ENCODE measurements at regions not wholly inside any gene's neighbourhood (a gene's known extent, or its start where the extent isn't known, plus 50 kb on each side); places are given as distances from the start of the nearest gene placed in this dataset.
A peak's percentile ranks its signal among the peaks of the same experiment; 100 is the strongest.

DNA sequence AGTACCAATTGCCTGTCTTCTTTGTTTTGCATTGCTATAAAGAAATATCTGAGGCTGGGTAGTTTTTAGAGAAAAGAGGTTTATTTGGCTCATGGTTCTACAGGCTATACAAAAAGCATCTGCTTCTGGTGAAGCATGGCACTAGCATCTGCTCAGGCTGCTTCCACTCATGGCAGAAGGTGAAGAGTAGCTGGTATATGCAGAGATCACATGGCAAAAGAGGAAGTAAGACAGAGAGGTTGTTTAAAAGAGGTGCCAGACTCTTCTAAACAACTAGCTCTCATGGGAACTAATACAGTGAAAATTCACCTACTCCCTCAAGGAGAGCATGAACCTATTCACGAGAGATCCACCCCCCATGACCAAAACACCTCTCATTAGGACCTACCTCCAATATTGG lies 56.7 kb upstream of the GUCA2B start:
- no peak for DNase-seq (ENCODE audit: low read depth)
- no peak overlapping the region for H3K4me3 ChIP-seq (ENCODE audit: control insufficient read depth, low read depth, low read length)
- TF ChIP-seq, protein P1, sequence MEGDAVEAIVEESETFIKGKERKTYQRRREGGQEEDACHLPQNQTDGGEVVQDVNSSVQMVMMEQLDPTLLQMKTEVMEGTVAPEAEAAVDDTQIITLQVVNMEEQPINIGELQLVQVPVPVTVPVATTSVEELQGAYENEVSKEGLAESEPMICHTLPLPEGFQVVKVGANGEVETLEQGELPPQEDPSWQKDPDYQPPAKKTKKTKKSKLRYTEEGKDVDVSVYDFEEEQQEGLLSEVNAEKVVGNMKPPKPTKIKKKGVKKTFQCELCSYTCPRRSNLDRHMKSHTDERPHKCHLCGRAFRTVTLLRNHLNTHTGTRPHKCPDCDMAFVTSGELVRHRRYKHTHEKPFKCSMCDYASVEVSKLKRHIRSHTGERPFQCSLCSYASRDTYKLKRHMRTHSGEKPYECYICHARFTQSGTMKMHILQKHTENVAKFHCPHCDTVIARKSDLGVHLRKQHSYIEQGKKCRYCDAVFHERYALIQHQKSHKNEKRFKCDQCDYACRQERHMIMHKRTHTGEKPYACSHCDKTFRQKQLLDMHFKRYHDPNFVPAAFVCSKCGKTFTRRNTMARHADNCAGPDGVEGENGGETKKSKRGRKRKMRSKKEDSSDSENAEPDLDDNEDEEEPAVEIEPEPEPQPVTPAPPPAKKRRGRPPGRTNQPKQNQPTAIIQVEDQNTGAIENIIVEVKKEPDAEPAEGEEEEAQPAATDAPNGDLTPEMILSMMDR (IDR thresholded peaks at IDR 0.05; ENCODE audit: control insufficient read depth, insufficient read depth, low read depth, low read length, missing control alignments): no peak

DNA sequence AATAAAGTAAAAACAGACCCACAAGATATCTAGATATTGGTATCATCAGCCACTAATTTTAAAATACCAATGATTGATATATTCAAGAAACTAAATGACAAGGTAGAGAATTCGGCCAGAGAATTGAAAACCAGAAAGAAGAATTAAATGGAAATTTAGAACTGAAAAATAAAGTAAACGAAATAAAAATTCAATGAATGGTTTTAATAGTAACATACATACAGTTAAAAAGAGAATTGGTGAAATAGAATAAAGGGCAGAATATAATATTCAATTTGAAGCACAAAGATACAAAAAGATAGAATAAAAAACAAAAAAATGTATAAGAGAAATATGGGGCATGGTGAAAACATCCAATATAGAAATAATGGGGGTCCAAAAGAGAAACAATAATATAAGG lies 64.0 kb upstream of the GUCA2B start:
- no peak overlapping the region for H3K4me3 ChIP-seq (ENCODE audit: control insufficient read depth, low read depth, low read length)
- DNase-seq (ENCODE audit: low read depth): no peak
- TF ChIP-seq, protein P1 (IDR thresholded peaks at IDR 0.05; ENCODE audit: control insufficient read depth, insufficient read depth, low read depth, low read length, missing control alignments): no peak

DNA sequence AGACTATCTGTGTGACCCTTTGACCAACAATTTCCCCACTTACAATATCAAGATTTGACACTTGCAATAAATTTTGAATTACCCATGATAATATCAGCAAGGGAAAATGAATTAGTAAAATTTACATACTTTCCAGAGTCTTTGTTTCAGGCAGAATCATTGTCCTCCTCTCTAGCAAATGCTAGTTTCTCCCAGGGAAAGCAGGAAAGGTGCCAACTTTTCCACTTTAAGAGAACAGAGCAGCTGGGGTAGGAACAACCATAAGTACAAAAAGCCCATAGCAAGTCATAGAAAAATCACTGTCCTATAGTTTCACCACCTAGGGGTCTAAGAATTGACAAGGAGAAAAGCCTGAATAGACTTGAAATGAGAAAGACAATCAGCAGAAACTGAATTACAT lies 67.1 kb upstream of the GUCA2B start:
- TF ChIP-seq, protein P1 (IDR thresholded peaks at IDR 0.05; ENCODE audit: control insufficient read depth, insufficient read depth, low read depth, low read length, missing control alignments): no peak
- DNase-seq (ENCODE audit: low read depth): no peak
- H3K4me3 ChIP-seq (ENCODE audit: control insufficient read depth, low read depth, low read length): no peak overlapping the region

DNA sequence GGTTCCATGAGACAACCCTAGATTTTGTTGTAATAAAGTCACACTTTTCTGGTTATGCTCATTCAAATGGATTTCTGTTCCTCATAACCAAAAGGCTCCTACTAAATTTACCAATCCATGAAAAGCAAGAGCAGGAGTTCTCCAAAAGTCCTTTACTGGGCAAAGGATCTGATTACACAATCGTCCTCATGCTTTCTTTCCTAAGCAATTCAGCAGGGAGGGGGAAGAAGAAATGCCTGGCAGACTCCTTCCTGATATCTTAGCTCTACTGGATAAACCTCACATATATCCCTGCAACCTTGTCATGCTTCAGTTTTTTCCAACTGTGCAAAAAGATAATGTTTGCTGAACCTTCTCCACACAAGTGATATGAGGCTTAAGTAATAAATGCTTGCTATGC lies 67.6 kb upstream of the GUCA2B start:
- peak; percentile 1 for DNase-seq (ENCODE audit: low read depth)
- TF ChIP-seq, protein P1 (IDR thresholded peaks at IDR 0.05; ENCODE audit: control insufficient read depth, insufficient read depth, low read depth, low read length, missing control alignments): no peak
- H3K4me3 ChIP-seq (ENCODE audit: control insufficient read depth, low read depth, low read length): no peak overlapping the region

DNA sequence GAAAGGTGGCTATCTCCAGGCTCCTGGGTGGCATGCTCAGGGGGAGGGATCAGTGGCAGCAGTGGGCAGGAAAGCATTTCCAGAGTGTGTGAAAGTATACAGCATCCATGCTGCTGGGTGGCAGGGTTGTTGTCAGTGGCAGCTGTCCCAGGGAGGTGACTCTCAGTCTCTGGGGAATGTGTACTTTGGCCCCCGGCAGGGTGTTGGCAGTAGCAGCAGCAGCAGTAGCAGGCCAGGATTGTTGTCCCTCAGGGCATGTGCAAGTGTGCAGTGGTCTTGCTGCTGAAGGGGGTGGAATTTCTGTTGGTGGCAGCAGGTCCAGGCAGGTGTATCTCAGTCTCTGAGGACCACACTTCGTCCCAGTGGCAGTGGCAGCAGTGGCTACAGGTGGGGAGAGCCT lies 71.7 kb upstream of the GUCA2B start:
- TF ChIP-seq, protein P1 (IDR thresholded peaks at IDR 0.05; ENCODE audit: control insufficient read depth, insufficient read depth, low read depth, low read length, missing control alignments): no peak
- no peak for DNase-seq (ENCODE audit: low read depth)
- H3K4me3 ChIP-seq (ENCODE audit: control insufficient read depth, low read depth, low read length): no peak overlapping the region

DNA sequence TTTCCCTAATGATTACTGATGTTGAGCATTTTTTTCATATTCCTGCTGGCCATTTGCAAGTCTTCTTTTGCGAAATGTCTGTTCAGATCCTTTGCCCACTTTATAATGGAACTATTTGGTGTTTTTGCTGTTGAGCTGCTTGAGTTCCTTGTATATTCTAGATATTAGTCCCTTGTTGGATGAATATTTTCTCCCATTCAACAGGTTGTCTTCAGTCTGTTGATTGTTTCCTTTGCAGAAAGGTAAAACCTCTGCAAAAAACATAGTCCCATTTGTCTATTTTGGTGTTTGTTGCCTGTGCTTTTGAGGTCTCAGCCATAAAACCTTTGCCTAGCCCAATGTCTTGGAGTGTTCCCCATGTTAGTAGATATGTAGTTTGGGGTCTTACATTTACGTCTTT lies 78.0 kb upstream of the GUCA2B start:
- TF ChIP-seq, protein P1 (IDR thresholded peaks at IDR 0.05; ENCODE audit: control insufficient read depth, insufficient read depth, low read depth, low read length, missing control alignments): no peak
- no peak overlapping the region for H3K4me3 ChIP-seq (ENCODE audit: control insufficient read depth, low read depth, low read length)
- no peak for DNase-seq (ENCODE audit: low read depth)

DNA sequence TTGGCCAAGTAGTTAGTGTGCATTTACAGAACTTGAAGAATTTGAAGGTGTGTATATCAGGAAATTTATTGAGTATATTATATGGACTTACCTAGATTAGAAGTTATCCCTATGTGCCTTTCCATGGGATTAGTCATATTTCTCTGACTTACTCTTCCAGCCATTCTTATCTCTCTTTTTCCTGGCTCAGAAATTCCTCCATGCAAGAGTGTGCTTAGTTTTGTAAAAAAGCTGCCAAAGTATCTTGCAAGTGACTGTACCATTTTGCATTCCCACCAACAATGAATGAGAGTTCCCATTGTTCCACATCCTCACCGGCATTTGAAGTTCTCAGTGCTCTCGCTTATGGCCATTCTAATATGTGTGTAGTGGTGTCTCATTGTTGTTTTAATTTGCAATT lies 82.2 kb upstream of the GUCA2B start:
- DNase-seq (ENCODE audit: low read depth): no peak
- no peak overlapping the region for H3K4me3 ChIP-seq (ENCODE audit: control insufficient read depth, low read depth, low read length)
- TF ChIP-seq, protein P1 (IDR thresholded peaks at IDR 0.05; ENCODE audit: control insufficient read depth, insufficient read depth, low read depth, low read length, missing control alignments): no peak
